ENCODE measurements at regions not wholly inside any gene's neighbourhood (a gene's known extent, or its start where the extent isn't known, plus 50 kb on each side); places are given as distances from the start of the nearest gene placed in this dataset.

DNA sequence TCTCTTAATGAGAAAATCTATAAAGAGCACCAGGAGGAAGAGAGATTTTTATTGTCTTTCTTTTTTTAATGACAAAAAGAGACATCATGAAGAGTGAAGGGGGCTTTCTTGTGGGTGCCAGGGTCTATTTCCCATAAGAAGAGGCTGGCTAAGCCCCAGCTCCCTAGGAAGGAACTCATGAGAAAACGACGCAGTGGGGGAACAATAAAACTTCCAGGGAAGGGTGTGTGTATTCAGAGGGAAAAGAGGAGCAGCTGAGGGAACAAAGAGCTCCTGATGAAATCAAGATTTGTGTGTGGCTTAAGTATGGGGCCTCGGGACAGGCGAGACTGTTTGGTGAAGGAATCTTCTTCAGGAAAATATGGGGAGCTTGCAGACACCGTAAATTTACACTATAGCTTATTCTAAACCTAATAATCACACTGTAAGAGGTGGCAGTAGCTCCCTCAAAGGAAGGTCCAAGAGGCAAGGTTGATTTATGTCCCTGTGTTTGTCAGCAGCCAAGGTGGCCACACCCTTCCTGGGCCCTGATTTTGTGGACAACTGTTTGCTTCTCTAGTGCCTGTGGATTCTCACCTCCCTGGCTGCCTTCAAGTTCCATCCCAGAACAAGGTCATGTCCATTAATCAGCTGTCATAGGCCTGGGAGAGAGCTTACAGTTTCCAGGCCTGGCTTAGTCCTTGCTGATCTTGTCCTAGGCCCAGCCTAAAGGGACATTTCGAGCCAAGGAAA, 615.7 kb downstream of the INSC start:
- no peak for DNase-seq (ENCODE audit: low read depth in 2 of 2)

- no peak for DNase-seq (ENCODE audit: low read depth in 2 of 2)
These were observed 616.3 kb downstream of the INSC start for GRCh38 chr11:15730995-15731385.

DNA sequence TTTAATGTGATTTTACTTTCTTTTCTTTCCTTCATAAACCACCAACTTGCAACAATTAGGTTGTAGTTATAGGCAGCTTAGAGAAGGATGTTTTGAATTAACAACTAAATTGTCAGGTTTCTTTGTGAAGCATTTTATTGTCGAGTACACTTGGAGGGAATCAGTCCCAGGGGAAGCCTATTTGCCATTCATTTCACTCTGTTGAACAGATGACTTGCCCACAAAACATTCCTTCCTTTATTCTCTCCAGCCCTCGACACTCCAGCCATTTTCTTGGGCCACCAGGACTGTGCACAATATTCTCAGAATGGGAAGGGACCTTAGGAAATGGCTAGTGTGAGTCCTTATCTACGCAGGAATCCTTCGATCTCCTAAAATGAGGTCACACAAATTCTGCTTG, 620.6 kb downstream of the SOX6 start:
- DNase-seq (ENCODE audit: low read depth in 2 of 2): no peak

DNA sequence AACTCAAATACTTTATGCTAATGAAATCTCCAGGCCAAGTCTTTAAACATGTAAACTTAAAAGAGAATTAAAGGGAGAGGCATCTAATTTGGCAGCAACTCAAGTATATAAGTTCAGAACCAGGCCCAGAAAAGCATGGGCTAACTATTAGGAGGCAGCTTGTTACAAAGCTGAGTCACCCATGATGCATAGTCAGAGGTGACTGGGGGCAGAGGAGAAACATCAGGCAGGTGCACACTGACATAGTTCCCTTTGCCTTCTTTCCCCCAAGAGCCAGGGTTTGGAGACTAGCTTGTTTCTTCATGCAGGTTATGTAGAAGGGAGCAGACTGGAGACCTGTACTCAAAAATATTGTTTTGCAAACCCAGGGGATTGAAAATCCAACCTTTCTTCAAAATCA, 619.0 kb downstream of the SOX6 start:
- DNase-seq (ENCODE audit: low read depth in 2 of 2): no peak

- no peak for DNase-seq (ENCODE audit: low read depth in 2 of 2)
These were observed 617.4 kb downstream of the SOX6 start for GRCh38 chr11:15738931-15739330.

DNA sequence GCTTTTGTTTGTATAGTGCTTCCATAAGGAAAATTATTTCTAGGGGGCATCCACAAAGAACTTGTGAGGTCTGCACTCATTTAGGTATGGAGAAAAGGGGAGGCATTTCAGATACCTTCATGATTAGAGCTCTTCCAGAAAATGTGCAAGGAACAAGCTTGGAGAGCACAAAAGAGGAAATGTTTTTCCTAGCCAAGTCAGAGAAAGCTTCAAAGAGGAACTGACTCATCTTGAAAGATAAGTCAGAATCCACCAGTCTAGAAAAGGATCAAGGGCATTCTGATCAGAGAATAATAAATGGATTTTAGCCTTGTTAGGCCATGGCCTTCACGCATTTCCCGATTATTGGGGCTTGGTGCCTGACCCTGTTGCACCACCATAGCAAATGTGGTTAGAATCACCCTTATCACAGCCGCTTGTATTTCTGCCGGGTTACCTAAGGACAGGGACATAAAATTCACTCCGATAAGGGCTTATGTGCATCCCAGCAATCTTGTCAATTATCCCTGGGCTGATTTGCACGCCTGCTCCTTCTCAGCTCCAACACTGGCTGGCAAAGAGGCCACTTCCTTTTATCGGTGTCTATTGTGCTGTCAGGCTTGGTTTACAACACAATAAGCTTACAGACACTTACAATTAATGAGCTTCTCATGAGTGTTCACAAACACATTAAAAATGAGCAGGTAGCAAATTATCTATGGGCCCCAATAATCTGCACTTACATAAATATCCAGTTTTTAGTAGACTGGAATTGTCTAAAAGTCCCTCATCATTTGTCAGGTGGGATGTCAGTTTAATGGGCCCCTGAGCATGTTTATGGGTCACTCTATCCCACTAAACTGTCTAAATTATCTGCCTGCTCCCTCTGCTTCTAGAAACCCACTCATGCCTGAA, 613.5 kb downstream of the SOX6 start:
- no peak for DNase-seq (ENCODE audit: low read depth in 2 of 2)

DNA sequence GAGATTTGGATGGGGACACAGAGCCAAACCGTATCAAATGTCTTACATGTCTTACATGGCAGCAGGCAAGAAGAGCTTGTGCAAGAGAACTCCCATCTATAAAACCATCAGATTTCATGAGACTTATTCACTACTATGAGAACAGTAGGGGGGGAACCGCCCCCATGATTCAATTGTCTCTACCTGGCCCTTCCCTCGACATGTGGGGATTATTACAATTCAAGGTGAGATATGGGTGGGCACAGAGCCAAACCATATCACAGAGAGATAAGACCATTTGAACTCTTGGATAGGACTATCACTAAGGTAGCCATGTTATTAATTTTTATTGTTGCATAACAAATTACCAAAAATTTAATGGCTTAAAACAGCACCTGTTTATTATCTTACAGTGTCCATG, 611.7 kb downstream of the SOX6 start:
- no peak for DNase-seq (ENCODE audit: low read depth in 2 of 2)

GRCh38 chr11:15745266-15745665, 611.1 kb downstream of the SOX6 start:
- DNase-seq (ENCODE audit: low read depth in 2 of 2): no peak

GRCh38 chr11:15747671-15748070, 608.7 kb downstream of the SOX6 start:
- DNase-seq (ENCODE audit: low read depth in 2 of 2): no peak

GRCh38 chr11:15748132-15748531, 608.2 kb downstream of the SOX6 start:
- DNase-seq (ENCODE audit: low read depth in 2 of 2): no peak

DNA sequence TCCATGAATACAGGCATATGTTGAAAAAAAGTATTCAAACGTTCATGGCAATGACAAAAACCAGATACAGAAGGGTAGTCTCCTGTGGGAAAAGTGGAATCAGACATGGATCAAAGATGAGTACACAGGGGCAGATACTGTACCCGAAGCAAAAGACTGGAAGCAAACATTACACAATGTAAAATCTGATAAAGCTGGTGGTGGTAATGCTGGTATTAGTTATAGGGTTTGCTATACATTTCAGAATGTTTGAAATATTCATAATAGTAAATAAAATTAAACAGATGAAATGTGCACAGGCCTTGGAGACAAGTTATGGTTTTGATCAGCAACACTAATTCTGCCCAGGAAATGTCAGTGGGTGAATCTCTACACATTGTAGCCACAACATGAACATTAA, 607.6 kb downstream of the SOX6 start:
- DNase-seq (ENCODE audit: low read depth in 2 of 2): no peak

GRCh38 chr11:15750535-15751308, 605.6 kb downstream of the SOX6 start:
- DNase-seq (ENCODE audit: low read depth in 2 of 2): no peak

GRCh38 chr11:15754221-15754620, 602.1 kb downstream of the SOX6 start:
- no peak for DNase-seq (ENCODE audit: low read depth in 2 of 2)

DNA sequence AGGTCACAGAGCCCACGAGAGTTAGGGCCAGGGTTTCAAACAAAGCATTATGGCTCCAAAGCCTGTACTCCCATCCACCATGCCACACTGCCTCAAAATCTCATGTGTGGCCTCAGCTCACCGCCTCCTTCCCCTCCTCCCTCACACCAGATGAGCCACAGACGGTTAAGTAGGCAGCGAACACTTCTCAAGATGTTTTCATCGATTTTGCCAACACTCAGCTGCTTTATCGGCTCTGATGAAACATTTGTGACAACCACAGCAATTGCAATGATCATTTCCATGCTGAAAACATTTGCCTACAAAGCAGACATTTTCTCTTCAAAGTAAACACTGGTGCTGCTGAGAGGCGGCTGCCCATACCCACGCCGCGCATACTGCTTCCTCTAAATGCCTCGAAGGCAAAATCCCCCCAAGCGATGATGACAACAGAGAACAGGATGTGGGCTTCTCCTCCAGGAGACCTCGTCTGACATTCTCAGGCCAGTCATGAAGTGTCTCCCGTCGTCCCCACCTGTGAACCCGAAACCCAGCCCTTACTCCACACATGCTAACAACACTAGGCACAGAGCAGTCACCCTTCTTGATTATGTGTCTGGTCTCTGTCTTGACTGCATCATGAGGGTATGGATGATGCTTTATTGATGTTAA, 599.2 kb downstream of the SOX6 start:
- DNase-seq (ENCODE audit: low read depth in 2 of 2): no peak

- no peak for DNase-seq (ENCODE audit: low read depth in 2 of 2)
These were observed 597.4 kb downstream of the SOX6 start for GRCh38 chr11:15758857-15759465.

- no peak for DNase-seq (ENCODE audit: low read depth in 2 of 2)
These were observed 595.1 kb downstream of the SOX6 start for GRCh38 chr11:15761235-15761634.

DNA sequence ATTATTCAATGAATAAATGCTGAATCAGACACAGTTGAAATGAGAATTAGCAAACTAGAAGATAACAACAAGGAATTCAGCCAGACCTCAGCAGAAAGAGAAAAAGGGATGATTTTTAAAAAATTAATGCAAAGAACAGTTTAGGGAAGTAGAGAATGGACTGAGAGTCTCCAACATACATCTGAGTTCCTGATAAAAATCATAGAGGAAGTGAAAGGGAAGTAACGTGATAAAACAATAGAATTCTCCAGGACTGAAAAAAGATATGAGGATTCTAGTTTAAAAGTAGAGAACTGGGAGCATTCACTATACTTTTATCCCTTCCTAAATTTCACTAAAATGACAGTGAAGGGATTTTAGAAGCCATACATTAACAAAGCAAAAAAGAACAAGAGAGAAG, 592.0 kb downstream of the SOX6 start:
- no peak for DNase-seq (ENCODE audit: low read depth in 2 of 2)

DNA sequence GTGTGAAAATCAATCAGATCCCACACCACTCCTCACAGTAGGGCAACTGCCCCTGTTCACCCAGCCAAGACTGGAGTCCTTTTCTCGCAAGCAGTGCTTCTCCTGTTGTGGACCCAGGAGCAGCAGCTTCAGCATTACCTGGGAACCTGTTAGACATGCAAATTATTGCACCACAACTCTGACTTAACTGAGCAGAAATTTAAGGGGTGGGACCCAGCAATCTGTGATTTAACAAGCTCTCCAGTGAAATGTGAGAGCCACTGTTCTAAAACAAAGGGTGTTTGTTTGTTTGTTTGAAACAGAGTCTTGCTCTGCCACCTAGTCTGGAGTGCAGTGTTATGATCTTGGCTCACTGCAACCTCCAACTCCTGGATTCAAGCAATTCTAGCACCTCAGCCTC, 591.4 kb downstream of the SOX6 start:
- no peak for DNase-seq (ENCODE audit: low read depth in 2 of 2)

- no peak for DNase-seq (ENCODE audit: low read depth in 2 of 2)
These were observed 590.8 kb downstream of the SOX6 start for GRCh38 chr11:15765530-15765929.

- DNase-seq (ENCODE audit: low read depth in 2 of 2): no peak
These were observed 588.0 kb downstream of the SOX6 start for GRCh38 chr11:15768321-15768720.

DNA sequence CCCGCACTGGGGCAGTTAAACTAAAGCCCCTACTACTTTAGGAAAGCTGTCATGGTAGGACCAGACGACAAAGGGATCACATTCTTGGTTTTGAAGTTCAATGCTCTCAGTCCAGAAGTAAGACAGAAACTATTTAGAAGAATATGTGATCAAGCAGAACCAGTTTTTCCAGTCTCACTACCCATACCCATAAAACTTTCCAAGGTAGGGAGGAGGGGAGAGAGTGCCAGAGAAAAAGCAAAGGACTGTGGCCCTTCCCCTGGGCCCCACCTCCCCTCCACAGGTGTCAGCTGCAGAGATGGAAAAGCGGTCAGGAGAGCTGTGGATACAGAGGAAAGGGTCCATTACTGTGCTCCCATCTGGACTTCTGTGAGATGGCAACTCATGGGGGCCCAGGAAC, 587.1 kb downstream of the SOX6 start:
- DNase-seq (ENCODE audit: low read depth in 2 of 2): no peak
